AG20443 (cell line): ENCODE measurements at regions not wholly inside any gene's neighbourhood (a gene's known extent, or its start where the extent isn't known, plus 50 kb on each side); places are given as distances from the start of the nearest gene placed in this dataset.
"Not testable (repeated sequence)": the region's sequence is repeated elsewhere in the genome, so short reads cannot be mapped to it uniquely, and the experiment has no call there.

ENCODE experiments used
- DNase-seq: peaks from one replicate; pipeline ENCODE4 v3.0.0; 2012; ENCODE audit warnings: low spot score, mixed read lengths

GRCh38 chr2:13413989-13414388 is 697.3 kb downstream of the TRIB2 start:
- DNase-seq, result no peak

GRCh38 chr2:13414897-13415296 is 698.2 kb downstream of the TRIB2 start:
- no peak for DNase-seq

GRCh38 chr2:13433954-13434353 is 717.2 kb downstream of the TRIB2 start:
- DNase-seq, result no peak

- not testable (repeated sequence) for DNase-seq
Measured at GRCh38 chr2:13443554-13444261, 727.0 kb downstream of the TRIB2 start.

- DNase-seq, result no peak
Measured at GRCh38 chr2:13462464-13462863, 745.7 kb downstream of the TRIB2 start.

DNA sequence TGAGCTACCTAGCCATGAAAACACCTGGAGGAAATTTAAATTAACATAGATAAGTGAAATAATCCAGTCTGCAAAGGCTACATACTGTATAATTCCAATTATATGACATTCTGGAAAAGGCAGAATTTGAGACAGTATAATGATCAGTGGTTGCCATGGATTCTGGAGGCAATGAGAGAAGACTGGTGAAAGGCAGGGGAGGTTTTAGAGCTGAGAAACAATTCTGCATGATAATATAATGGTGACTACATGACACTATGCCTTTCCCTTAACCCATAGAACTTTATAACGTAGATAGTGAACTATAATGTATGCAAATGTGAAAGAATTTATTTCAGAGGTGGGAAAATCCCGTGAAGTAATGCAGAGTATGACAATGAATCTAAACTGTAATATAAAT is 749.3 kb downstream of the TRIB2 start:
- DNase-seq, result no peak

DNA sequence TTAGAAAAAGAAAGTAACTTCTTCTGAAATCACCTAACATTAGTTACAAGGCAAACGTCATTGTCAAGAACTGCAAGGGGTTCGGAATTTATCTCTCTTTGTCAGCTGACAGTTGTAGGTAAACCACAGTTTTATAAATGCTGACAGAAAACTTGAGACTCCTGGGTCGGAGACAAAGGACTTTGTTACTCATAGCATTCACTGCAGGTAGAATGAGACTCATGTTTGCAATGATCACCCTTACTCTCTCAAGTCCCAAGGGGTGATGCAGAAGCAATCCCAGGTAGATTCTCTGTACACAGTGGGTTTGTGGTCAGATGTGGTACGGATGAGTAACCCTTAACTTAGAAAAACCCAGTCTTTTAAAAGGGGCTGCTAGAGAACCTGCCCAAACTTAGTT is 757.8 kb downstream of the TRIB2 start:
- no peak for DNase-seq

DNA sequence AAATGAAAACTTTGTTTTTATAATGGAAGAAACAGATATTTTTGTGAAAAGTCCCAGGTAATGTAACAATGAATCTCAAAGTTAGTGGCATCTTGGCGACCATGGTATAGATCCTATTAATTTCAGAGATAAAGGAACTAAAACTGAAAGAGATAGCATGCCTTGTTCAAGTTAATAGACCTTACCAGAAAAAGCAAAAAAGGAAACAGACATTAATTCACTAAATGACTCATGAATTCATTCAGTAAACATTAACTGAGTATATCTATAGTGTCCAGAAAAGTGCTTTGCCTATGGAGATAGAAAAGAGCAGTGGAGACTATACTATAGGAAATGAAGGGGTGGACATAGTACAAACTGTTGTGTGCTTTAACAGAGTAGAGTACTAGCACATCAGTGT is 763.3 kb downstream of the TRIB2 start:
- DNase-seq, result no peak

DNA sequence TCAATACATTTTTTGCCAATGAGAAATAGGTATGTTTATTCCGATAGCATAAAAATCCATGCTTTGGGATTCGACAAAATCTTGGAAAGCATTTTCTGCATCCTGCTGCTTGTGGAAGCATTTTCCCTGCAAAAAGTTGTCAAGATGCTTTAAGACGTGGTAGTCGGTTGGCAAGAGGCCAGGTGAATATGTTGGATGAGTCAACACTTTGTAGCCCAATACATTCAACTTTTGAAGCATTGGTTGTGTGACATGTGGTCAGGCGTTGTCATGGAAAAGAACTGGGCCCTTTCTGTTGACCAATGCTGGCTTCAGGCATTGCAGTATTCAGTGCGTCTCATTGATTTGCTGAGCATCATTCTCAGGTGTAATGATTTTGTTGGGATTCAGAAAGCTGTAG is 764.5 kb downstream of the TRIB2 start:
- no peak for DNase-seq

DNA sequence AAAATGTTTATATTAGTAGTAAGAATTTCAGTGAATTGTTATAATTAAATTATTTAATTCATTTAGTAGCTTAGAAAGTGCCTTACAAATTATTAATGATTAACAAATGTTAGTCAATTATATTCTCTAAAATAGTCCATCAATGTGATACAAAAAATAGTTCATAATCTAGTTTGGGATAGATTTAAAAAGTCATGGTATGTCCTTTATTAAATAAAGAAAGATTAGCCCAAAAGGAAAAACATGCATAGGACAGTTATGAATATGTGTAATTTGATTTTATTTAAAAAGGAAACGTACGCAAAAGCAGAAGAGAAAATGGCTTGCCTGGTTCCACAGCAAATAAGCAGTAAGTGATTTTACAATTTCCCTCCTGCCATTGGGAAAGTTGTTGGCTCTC is 768.5 kb downstream of the TRIB2 start:
- no peak for DNase-seq

GRCh38 chr2:13488965-13489364 is 772.2 kb downstream of the TRIB2 start:
- no peak for DNase-seq

DNA sequence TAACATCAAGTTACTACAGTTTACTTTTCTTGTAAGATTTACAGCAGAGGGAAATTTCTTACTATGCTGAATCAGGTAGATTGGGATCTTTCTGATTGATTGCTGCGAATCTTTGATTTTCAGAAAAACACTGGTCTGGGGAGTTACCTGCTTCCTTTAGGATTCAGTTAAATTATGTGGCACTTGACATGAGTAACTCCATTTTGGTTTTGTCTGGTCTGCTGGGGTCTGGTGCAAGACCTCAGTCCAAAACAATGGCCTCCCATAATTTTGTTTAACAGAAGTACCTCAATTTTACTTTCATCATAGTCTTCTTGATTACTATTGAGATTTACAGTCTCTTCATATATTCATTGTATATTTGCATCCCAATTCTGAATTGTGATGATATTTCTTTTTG is 775.5 kb downstream of the TRIB2 start:
- DNase-seq, result no peak

- no peak for DNase-seq
Measured at GRCh38 chr2:13495051-13495450, 778.3 kb downstream of the TRIB2 start.

DNA sequence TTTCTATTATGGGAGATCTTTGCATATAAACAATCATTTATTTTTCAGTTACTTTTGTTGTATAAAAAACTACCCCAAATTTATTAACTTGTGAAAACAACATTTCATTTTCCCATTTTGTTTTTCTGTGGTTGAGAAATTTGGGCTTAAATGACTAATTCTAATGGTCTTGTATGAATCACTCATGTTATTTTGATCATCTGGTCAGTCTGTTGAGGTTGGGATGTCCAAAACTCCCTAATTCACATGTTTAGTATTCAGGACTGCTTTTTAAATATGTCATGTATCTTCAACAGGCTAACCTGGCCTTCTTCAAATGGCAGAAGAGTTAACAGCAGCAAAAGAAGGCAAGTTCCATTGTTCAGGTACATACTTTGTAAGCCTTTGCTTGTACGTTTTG is 788.1 kb downstream of the TRIB2 start:
- no peak for DNase-seq

DNA sequence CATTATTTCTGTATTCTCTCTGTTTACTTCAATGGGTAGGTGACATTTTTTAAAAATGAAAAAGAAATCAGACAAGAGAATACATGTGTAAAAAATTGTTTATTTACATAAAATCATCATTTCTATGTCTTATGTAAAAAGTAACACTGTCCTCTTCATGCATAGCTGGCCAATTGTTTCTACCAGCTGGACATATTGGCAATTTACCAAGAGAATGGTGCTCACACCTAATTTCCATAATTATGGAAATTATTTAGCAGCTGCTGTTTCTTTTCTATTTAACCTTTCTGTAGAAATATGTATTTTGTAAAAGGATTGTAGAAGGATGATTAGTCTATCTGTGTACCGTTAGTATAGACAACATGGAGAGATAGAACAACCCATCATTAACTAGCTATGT is 791.9 kb downstream of the TRIB2 start:
- DNase-seq, result no peak

DNA sequence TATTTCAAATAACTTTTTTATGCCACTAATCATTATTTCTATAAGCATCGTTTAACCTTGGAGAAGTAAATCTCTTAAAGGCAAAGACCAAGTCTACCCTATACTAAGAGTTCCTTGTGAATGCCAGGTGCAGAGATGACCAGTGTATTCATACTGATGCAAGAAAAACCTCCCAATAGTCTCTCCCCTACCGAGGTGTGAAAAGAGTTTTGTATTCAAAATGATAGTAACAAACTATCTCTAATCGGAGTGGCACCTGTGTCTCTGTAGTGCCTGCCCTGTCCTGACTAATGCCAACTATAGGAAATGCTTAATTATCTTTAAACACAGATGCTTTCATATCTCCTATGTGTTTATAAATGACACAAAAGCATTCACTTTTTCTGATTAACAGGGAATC is 798.5 kb downstream of the TRIB2 start:
- no peak for DNase-seq

DNA sequence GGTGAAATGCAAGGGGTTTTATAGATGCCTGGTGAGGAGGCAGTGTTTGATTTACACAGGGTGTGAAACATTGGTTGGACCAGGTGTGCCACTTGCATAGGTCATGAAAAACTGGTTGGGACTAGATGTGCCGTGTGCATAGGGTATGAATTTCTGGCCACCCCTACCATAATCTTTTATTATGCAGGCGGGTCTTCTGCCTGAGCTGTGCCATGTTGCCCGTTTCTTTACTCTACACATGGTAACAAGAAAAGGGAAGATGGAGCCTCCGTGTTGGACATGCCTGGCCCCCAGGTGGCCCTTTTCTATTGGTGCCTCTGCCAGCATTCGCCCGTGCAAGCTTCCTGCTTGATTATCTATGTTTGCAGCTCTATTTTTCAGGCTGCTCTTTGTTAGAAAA is 805.4 kb downstream of the TRIB2 start:
- DNase-seq, result no peak

DNA sequence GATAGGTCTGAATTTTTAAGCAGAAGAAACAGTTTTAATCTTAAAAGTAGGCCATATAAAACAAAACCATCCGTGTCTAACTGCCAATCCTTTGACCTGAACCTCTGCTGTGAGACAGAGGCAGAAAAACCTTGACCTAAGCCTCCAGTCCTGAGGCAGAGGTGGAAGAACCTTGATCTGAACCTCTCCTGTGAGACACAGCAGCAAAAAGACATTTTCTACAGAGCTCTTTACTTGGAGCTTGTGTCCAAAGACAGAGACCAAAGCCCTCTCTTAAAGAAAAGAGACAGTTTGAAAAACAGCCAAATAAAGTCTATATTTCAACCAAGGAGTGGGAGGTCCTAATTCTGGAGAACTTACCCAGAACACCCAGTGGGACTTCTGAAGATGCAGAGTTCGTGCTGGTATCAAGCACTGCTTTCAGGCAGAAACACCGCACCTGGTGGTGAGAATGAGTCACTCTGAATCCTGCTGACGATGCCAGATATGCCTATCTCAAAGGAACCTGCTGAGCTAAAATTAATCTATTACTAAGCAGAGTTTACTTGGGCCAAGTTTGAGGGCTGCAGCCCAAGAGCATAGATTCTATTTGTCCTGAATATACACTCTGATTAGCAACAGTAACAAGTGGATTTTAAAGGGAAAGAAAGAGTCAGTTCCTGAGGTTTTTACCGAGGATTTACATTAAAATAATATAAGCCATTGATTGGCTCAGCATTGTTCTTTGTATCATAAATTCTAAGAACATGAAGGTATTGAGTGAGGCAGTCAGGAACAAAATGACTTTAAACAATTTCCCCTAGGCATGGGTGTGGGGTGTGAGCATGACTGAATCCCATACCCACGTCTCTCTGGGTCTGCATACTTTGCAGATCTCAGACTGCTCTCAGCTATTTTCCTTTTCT is 806.4 kb downstream of the TRIB2 start:
- DNase-seq, result no peak

DNA sequence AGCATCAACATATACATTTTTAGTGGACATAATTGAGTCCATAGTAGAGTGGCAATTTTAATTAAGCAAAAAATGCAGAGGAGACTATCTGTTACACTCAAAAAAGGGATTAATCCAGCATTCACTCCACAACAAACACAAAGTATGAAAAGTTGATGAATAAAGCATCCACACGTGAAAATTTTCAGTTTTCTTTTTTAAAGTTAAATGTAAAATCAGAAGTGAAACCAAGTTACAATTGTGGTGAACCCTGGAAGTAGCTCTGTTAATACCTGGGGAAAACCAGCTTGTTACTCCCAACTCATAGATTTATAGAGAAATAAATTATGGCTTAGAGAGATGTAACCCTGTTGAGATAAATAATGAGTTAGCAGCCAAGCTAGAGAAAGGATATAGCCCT is 807.8 kb downstream of the TRIB2 start:
- DNase-seq, result no peak

DNA sequence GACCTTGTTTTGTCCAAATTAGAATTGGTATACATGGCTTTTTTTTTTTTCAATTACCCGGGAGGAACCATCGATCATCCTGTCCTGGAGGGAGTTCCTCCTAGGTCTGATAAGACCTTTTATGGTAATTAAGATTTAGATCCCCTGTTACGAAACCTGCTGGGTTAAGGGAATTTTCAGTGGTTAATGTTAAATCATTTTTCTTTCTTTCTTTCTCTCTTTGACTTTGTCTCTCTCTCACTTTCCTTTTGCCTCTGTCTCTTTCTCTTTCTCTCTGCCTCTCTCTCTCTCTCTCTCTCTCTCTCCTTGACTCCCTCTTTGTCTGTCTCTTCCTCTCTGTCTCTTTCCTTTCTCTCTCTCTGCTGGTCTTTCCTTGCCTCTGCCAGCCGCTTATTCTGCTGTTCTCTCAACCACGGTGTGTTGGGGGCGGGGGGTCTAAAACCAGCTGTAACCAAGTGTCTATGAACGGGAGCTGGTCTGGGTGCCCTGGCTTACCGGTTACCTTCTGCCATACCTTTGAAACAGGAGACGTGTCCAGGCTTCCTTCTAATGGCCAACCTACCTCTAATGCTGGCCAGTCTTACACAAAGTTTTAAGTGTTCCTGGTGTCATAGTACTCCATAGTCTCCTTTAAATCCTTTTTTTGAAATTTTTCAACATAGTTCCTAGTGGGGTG is 815.1 kb downstream of the TRIB2 start:
- not testable (repeated sequence) for DNase-seq

DNA sequence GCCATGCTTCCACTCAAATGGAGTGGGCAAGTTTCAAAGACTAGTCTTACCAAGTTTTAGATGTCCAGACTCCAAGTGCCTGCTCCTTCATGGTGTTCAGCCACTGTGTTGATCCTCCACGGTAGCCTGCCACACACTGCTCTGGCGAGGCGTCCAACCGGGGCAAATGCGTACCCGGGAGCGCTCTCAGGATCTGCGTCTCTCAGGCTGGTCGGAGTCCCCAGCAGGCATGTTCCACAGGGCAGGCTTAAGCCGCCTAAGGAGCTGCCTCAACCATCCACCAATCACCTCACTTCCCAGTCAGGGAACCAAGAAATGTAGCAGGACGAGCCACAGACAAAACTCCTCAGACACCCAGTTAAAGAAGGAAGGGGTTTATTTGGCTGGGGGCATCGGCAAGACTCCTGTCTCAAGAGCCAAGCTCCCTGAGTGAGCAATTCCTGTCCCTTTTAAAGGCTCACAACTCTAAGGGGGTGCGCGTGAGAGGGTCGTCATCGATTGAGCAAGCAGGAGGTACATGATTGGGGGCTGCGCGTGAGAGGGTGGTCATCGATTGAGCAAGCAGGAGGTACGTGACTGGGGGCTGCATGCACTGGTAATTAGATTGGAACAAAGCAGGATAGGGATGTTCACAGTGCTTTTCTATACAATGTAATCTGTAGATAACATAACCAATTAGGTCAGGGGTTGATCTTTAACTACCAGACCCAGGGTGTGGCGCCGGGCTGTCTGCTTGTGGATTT is 816.2 kb downstream of the TRIB2 start:
- not testable (repeated sequence) for DNase-seq

- no peak for DNase-seq
Measured at GRCh38 chr2:13533524-13533922, 816.8 kb downstream of the TRIB2 start.
